COR-L47 (cell line): ENCODE measurements at regions not wholly inside any gene's neighbourhood (a gene's known extent, or its start where the extent isn't known, plus 50 kb on each side); places are given as distances from the start of the nearest gene placed in this dataset.
"Not testable (repeated sequence)": the region's sequence is repeated elsewhere in the genome, so short reads cannot be mapped to it uniquely, and the experiment has no call there.

Experiments used
- DNase-seq: peaks from one replicate; lab custom pipeline; 2025; lab: John Stamatoyannopoulos, UW

DNA sequence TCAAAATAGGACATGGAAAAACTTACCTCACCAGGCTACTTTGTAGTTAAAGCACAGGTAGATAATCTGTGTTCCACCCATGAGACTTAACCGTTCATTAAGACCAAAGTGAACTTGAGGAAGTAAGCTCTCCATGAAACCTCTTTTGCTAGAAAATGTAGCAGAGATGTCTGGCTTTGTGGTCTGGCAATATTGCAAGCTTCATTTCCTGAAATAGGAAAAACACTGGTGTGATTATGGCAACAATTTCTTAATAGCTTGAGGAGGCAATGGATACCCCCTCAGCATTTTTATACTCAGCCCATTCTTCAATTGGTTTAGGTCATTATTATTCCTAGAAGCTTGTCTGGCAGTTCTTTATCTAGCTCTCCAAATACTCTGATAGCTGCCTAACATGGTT is 957.3 kb downstream of the IGSF11 start:
- DNase-seq: no peak

- no peak for DNase-seq
These were observed 953.8 kb downstream of the IGSF11 start for GRCh38 chr3:118080889-118081288.

DNA sequence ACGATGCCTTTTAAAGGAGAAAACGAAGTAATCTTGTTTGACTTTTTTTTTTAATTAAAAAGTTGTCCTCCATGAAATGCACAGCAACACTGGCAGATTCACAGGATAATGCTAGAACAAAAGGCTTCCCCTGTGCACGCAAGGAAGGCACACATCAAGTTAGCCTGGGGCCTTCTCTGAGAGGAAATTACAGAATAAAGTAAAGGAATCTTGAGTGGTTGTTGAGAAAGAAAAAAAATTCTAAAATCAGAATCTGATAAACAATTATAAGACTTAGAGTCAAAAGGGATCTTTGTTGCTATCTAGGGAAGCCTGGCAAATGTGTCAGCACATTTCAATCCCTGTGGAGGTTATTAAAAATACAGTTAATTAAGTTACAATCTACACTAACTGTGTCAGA is 946.0 kb downstream of the IGSF11 start:
- no peak for DNase-seq

- DNase-seq: no peak
These were observed 945.1 kb downstream of the IGSF11 start for GRCh38 chr3:118089563-118089962.

DNA sequence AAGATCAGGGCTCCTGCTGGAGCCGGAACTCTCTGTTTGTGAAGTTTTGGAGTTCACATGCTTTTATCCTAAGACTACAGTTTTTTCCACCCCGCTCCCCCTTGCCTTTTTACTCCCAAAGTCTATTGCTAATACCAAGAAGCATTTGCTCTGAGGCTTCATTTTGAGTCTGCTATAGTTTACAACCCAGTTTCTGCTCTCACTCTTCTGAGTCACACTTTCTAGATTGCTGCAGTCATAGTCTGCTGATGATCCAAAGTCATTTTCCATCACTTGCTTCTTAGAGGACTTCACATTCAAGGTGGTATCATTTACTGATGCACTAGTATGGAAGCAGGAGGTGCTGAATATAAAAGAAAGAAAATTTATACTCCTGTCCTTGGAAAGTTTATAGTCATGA is 937.4 kb downstream of the IGSF11 start:
- DNase-seq: no peak

- DNase-seq: no peak
These were observed 937.0 kb downstream of the IGSF11 start for GRCh38 chr3:118097660-118098059.

DNA sequence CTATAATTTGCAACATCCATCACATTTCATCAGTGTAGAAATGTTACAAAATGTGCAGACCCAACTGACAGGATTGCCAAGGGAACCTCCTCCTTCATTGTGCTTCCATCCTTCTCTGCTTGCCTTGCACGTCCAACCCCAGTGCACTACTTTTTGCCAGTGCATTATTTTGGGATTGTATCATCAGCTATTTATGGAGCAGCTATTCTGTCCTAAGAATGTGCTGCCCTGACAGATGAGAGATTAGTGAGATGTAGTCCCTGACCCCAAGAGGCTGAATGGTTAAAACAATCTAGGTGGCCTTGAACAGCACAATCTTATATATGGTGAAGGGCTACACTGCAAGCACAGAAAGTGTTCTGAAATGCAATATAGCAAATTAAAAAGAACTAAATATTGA is 935.8 kb downstream of the IGSF11 start:
- DNase-seq: no peak

- no peak for DNase-seq
These were observed 932.8 kb downstream of the IGSF11 start for GRCh38 chr3:118101891-118102290.

DNA sequence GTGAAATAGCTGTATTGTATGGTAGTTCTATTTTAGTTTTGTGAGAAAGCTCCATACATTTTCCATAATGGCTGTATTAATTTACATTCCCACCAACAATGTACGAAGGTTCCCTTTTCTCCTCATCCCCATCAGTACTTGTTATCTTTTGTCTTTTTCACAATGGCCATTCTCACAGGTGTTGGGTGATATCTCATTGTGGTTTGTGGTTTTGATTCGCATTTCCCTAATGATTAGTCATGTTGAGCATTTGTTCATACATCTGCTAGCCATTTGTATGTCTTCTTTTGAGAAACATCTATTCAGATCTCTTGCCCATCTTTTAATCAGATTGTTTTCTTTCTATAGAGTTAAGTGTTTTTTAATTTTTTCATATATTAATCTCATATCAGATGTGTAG is 931.9 kb downstream of the IGSF11 start:
- no peak for DNase-seq

GRCh38 chr3:118108201-118108600 is 926.4 kb downstream of the IGSF11 start:
- no peak for DNase-seq

DNA sequence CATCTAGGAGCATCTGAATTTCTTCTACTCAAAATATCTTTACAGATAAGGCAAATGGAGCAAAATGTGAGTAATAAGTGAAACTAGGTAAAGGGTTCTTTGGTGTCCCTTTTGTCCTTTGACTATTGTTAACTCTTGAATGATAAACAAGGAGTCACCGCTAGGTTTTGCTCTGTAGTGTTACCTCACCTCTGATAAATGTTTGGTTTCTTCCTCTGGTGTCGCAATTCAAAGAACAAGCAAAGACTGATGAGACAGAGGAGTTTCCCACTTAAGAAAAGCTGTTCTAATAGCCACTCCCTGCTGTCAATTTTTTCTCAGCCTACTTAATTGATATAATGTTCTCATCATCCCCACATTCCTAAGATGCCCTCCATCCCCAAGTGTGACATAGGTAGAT is 925.9 kb downstream of the IGSF11 start:
- no peak for DNase-seq

GRCh38 chr3:118110211-118110610 is 924.4 kb downstream of the IGSF11 start:
- DNase-seq: no peak

DNA sequence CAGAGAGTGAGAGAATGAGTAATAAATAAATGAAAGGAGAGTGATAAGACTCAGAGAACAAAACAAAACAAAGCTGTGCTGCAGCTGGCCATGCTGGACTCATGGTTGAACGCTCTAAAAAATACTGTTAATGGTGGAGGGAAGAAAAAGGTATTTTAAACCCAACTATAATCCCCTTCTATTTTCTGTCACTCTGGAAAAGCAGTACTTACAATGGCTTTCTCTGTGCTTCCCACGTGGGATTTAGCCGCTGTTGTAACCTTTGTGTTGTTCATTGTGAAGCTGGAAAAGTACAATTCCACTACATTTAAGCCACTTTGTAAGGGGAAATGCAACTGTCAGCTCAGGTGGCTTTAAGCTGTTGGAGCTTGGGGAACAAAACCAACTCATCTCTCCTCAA is 917.7 kb downstream of the IGSF11 start:
- DNase-seq: no peak

DNA sequence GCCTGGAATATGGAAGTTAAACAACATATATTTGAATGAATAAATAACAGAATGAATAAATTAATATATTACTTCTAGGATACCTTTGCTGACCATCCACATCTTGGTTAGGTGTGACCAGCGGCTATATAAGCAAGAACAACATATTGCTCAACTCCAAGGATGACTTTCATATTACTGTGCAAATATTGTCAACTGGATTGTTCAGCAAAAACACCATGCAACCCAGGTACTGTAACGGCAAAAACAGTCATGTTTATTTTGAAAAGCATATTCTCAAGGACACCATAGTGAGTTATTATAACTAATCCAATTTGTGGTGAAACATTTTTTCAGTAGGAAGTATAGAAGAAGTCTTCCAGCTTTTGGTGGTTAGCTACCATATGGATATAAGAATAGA is 907.9 kb downstream of the IGSF11 start:
- no peak for DNase-seq

DNA sequence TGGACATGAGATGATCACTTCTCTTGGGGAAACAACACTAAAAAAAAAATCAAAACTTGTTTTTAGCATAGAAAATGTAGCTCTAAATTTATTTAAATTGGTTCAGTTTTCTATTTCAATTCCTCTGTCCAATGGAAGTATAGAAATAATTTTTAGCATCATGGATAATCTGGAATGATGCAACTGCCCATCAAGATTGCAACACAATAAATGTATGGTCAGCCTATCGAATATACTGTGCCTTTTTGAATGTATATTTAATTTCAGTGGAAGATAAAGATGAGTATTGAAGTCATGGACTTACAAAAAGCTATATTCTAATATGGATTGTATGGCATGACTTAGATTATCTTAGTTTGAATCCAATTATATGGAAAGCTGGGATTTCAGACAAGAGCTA is 906.7 kb downstream of the IGSF11 start:
- no peak for DNase-seq

GRCh38 chr3:118128886-118129285 is 905.8 kb downstream of the IGSF11 start:
- no peak for DNase-seq

DNA sequence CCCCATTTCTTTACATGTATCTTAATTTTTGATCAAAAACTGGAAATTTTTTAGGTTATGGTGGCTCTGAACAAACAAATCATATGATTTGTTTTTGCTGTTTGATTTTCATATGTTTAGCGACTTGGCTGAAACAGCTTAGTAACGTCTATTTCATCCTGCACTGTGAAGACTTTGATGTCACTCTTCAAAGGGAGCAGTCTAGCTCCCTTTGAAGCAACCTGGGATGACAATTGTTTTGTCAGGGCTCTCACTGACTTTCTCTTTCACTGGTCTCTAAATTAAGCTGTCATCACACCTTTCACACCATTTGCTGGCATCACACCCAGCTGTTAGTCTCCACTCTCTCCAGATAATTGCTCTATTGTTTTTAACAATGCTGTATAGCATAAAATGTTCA is 896.9 kb downstream of the IGSF11 start:
- DNase-seq: no peak

DNA sequence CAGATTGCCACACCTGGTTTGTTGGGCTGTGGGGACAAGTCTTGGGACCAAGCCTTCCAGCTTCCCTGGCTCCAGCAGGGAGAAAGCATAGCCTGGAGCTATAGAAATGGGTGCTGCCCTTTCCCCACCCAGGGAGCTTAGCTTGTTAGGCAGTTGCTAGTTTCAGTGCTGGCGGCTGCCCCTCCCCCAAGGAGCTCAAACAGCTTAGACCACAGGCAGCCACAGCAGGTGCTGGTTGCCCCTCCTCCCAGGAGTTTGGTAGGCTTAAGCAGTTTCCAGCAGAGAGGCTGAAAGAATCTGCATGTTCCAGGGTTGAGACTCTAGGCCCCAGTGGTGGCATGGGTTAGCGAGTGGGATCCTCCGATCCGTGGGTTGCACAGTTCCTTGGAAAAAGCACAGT is 889.7 kb downstream of the IGSF11 start:
- peak; percentile 14 for DNase-seq

GRCh38 chr3:118146658-118147375 is 887.8 kb downstream of the IGSF11 start:
- DNase-seq: no peak

GRCh38 chr3:118151164-118151563 is 883.5 kb downstream of the IGSF11 start:
- no peak for DNase-seq

- DNase-seq: not testable (repeated sequence)
These were observed 871.7 kb downstream of the IGSF11 start for GRCh38 chr3:118162627-118163588.

GRCh38 chr3:118165413-118165812 is 869.2 kb downstream of the IGSF11 start:
- no peak for DNase-seq

GRCh38 chr3:118167571-118167970 is 867.1 kb downstream of the IGSF11 start:
- no peak for DNase-seq
